HG03520 (cell line): ENCODE measurements at regions not wholly inside any gene's neighbourhood (a gene's known extent, or its start where the extent isn't known, plus 50 kb on each side); places are given as distances from the start of the nearest gene placed in this dataset.

Source experiments
- ATAC-seq: cut with Tn5 transposase; IDR thresholded peaks from one replicate; pipeline ENCODE4 v1.9.1; 2021; ENCODE audit warnings: mild to moderate bottlenecking, moderate library complexity; ENCODE audit not compliant: unreplicated experiment

GRCh38 chr4:12716896-12717295 is 767.2 kb downstream of the RAB28 start:
- ATAC-seq, result no peak

GRCh38 chr4:12712648-12713339 is 771.3 kb downstream of the RAB28 start:
- ATAC-seq, result no peak

- no peak for ATAC-seq
Measured at GRCh38 chr4:12707381-12708175, 776.6 kb downstream of the RAB28 start.

GRCh38 chr4:12703036-12703435 is 781.1 kb downstream of the RAB28 start:
- no peak for ATAC-seq

GRCh38 chr4:12701384-12701783 is 782.8 kb downstream of the RAB28 start:
- peak; percentile 62 for ATAC-seq

- peak; percentile 63 for ATAC-seq
Measured at GRCh38 chr4:12697970-12698369, 786.2 kb downstream of the RAB28 start.

GRCh38 chr4:12692815-12693214 is 791.3 kb downstream of the RAB28 start:
- ATAC-seq, result peak; percentile 54

- no peak for ATAC-seq
Measured at GRCh38 chr4:12691168-12691567, 793.0 kb downstream of the RAB28 start.

GRCh38 chr4:12689457-12689856 is 794.7 kb downstream of the RAB28 start:
- ATAC-seq, result no peak

- ATAC-seq, result no peak
Measured at GRCh38 chr4:12679217-12679616, 804.9 kb downstream of the RAB28 start.

GRCh38 chr4:12674184-12674583 is 810.0 kb downstream of the RAB28 start:
- no peak for ATAC-seq

GRCh38 chr4:12672303-12672702 is 811.8 kb downstream of the RAB28 start:
- ATAC-seq, result no peak

GRCh38 chr4:12658146-12658545 is 826.0 kb downstream of the RAB28 start:
- no peak for ATAC-seq

- ATAC-seq, result no peak
Measured at GRCh38 chr4:12651876-12652275, 832.3 kb downstream of the RAB28 start.

GRCh38 chr4:12645732-12646131 is 838.4 kb downstream of the RAB28 start:
- no peak for ATAC-seq

- ATAC-seq, result no peak
Measured at GRCh38 chr4:12644261-12644660, 839.9 kb downstream of the RAB28 start.

- no peak for ATAC-seq
Measured at GRCh38 chr4:12636191-12636590, 847.9 kb downstream of the RAB28 start.

GRCh38 chr4:12635629-12636028 is 848.5 kb downstream of the RAB28 start:
- no peak for ATAC-seq

- peak; percentile 98 for ATAC-seq
Measured at GRCh38 chr4:12633053-12633651, 851.0 kb downstream of the RAB28 start.

- ATAC-seq, result no peak
Measured at GRCh38 chr4:12615822-12616221, 868.3 kb downstream of the RAB28 start.

- no peak for ATAC-seq
Measured at GRCh38 chr4:12612876-12613275, 871.3 kb downstream of the RAB28 start.
